Astrocyte of the spinal cord (primary cell): ENCODE measurements at regions not wholly inside any gene's neighbourhood (a gene's known extent, or its start where the extent isn't known, plus 50 kb on each side); places are given as distances from the start of the nearest gene placed in this dataset.
"Not testable (repeated sequence)": the region's sequence is repeated elsewhere in the genome, so short reads cannot be mapped to it uniquely, and the experiment has no call there.

ENCODE experiments used
- DNase-seq: peaks from one replicate; pipeline ENCODE4 v3.0.0; 2011; ENCODE audit warnings: low read depth, low spot score
- H3K4me3 ChIP-seq: 2 replicates; pipeline ENCODE4 v1.5.1; 2011; ENCODE audit warnings: low read depth, mild to moderate bottlenecking, low read length, moderate library complexity
- in situ Hi-C: cut with HindIII; loops from 2 replicates; pipeline ENCODE4 v1.10.0; 2017; ENCODE audit warnings: low sequenced_read_pairs
- TF ChIP-seq, protein P1 (sequence below): IDR thresholded peaks from 2 replicates; pipeline ENCODE4 v1.5.1; 2012; ENCODE audit warnings: low read depth, mild to moderate bottlenecking, low read length, inconsistent platforms

DNA sequence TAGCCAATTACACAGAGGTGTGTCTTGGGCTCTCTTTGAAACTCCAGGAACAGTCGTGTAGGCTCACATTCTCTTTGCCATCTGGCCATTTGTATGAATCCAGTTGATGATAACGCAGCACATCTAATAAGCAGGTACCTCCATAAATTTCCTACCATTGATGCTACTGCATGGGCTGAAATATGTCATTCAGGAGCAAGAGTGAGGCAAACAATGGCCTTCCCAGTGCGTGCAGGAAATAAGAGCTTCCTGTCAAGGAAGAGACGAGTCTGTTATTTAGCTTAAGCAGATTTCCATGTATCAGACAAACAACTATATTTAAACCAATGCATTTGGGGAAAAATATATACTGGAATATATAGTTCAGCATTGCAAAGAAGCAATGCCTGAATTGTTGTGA lies 102.1 kb upstream of the MXRA5 start:
- in situ Hi-C loops: no loop called here
- TF ChIP-seq, protein P1, sequence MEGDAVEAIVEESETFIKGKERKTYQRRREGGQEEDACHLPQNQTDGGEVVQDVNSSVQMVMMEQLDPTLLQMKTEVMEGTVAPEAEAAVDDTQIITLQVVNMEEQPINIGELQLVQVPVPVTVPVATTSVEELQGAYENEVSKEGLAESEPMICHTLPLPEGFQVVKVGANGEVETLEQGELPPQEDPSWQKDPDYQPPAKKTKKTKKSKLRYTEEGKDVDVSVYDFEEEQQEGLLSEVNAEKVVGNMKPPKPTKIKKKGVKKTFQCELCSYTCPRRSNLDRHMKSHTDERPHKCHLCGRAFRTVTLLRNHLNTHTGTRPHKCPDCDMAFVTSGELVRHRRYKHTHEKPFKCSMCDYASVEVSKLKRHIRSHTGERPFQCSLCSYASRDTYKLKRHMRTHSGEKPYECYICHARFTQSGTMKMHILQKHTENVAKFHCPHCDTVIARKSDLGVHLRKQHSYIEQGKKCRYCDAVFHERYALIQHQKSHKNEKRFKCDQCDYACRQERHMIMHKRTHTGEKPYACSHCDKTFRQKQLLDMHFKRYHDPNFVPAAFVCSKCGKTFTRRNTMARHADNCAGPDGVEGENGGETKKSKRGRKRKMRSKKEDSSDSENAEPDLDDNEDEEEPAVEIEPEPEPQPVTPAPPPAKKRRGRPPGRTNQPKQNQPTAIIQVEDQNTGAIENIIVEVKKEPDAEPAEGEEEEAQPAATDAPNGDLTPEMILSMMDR: no peak
- DNase-seq: no peak
- H3K4me3 ChIP-seq: no peak overlapping the region

DNA sequence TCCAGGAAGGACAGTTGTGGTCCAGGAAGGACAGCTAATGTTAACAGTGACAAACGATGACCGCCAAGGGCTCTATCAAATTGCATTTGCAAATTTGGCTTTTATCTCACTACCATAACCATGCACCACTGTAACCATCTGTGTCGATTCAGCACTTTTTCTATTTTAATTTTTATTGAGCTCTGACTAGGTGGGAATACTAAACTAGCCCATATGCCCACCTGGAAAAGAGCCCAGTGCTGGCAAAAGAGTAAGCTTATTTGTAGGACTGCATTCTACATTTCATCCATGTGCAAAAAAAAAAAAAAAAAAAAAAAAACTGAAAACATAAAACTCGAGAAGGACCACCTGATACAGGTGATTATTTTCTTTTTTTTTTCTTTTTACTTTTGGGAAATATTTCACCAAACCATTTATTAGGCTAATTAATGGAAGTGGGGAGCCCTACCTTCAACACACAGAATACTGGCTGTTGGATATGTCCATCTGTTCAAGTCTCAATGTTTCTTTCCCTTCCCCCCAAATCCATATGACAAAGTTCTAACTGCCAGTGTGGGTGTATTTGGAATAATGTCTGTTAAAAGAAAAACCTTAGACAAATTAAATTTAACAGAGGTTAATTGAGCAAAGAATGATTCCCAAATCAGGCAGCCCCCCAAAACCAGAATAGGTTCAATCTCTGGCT lies 99.5 kb upstream of the MXRA5 start:
- in situ Hi-C loops: no loop called here
- TF ChIP-seq, protein P1: no peak
- no peak for DNase-seq
- no peak overlapping the region for H3K4me3 ChIP-seq

DNA sequence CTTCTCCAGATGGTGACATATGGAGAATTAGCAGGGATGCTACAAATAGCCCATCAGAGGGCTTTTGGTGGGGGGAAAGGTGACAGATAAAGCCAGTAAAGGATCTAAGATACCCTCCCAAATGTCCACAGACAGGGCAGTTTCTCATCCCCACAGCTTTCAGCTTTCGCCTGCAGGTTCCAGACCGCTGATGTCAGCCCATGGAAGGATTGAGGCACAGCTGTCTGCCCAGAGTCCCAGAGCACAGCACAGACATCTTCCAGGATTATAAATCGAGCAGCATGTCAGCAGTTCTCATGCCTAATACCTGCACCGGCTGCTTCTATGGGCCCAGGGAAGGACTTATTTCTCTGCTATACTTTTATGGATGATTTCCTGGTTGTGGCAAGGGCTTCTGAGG lies 96.7 kb upstream of the MXRA5 start:
- TF ChIP-seq, protein P1: no peak

DNA sequence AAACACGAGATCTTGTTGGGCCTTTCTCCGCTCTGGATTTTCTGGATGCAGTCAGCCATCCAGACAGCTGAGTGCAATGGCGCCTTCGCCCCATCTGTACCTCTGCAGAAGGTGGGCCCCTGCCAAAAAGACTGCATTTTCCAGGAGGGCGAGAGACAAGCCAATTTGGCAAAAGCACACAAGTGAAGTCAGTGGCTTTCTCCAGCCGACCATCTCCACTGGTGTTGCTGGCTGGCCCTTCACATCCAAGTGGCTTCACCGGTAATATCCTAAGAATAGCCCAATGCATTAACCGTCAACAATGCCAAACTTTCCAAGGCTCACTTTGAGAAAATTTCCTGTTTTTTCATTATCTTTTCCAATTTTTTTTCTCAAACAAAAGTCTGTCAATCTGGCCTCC lies 96.2 kb upstream of the MXRA5 start:
- TF ChIP-seq, protein P1: no peak
- no peak for DNase-seq
- H3K4me3 ChIP-seq: no peak overlapping the region
- in situ Hi-C loops: no loop called here

More for the DNA sequence above, 96.7 kb upstream of the MXRA5 start:
- H3K4me3 ChIP-seq: no peak overlapping the region
- DNase-seq: no peak
- in situ Hi-C loops: no loop called here

DNA sequence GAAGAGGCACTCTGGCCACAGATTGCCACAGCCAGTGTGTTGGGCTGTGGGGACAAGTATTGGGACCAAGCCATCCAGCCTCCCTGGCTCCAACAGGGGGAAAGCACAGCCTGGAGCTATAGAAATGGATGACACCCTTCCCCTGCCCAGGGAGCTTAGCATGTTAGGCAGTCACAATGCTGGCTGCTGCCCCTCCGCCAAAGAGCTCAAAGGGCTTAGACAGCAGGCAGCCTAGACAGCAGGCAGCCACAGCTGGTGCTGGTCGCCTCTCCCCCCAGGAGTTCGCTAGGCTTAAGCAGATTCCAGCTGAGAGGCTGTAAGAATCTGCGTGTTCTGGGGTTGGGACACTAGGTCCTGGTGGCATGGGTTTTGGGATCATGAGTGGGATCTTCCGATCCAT lies 94.5 kb upstream of the MXRA5 start:
- in situ Hi-C loops: no loop called here
- no peak overlapping the region for H3K4me3 ChIP-seq
- no peak for DNase-seq
- TF ChIP-seq, protein P1: no peak

DNA sequence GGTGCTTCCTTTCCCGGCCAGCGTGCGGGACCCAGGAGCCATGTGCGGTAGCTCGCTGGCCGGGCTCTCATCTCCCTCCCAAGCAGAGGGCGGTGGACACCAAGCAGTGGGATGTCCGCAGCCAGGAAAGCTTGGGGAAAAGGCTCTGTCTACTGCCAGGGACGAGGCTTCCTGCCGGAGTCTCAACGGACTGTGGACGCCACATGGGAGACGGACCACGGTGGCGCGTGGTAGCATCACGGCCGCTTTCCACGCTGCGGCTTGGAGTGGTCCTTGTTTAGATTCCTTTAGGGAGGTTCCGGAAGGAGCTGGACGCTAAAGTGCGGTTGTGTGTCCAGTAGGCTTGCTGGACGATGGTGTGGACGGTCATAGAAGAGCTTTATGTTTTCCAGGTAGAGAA lies 89.5 kb upstream of the MXRA5 start:
- in situ Hi-C loops, H3K4me3 ChIP-seq: not testable (repeated sequence)

DNA sequence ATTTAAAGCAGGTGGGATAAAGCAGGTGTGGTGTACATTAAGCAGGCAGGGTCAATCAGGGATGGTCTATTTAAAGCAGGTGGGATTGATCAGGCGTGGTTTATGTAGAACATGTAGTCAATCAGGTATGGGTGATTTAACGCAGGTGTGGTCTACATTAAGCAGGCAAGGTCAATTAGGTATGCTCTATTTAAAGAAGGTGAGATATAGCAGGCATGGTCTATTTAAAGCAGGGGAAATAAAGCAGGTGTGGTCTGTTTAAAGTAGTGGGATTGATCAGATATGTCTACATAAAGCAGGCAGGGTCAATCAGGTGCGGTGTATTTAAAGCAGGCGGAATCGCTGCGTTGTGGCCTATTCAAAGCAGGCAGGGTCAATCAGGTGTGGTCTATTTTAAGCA lies 88.6 kb upstream of the MXRA5 start:
- TF ChIP-seq, protein P1: no peak
- in situ Hi-C loops: no loop called here

More for the DNA sequence above, 89.5 kb upstream of the MXRA5 start:
- DNase-seq: not testable (repeated sequence)

More for the DNA sequence above, 88.6 kb upstream of the MXRA5 start:
- DNase-seq: no peak
- H3K4me3 ChIP-seq: no peak overlapping the region
